Endothelial cell (in vitro differentiated cells): ENCODE measurements at regions not wholly inside any gene's neighbourhood (a gene's known extent, or its start where the extent isn't known, plus 50 kb on each side); places are given as distances from the start of the nearest gene placed in this dataset.

Experiments
- DNase-seq: peaks from one replicate; pipeline ENCODE4 v3.0.0; 2021; ENCODE audit warnings: low spot score
- H3K27ac Mint-ChIP-seq: one replicate; pipeline ENCODE4 v1.8.0; 2021; ENCODE audit warnings: mixed read lengths, inconsistent platforms; ENCODE audit not compliant: unreplicated experiment
- H3K27me3 Mint-ChIP-seq: one replicate; pipeline ENCODE4 v1.8.0; 2021; ENCODE audit warnings: mild to moderate bottlenecking, moderate library complexity, mixed read lengths, inconsistent platforms; ENCODE audit not compliant: unreplicated experiment
- H3K36me3 Mint-ChIP-seq: one replicate; pipeline ENCODE4 v1.8.0; 2021; ENCODE audit warnings: mild to moderate bottlenecking, low read depth, mixed read lengths, inconsistent platforms; ENCODE audit not compliant: unreplicated experiment
- H3K4me1 Mint-ChIP-seq: one replicate; pipeline ENCODE4 v1.8.0; 2021; ENCODE audit warnings: mild to moderate bottlenecking, mixed read lengths, inconsistent platforms; ENCODE audit not compliant: unreplicated experiment
- H3K4me3 Mint-ChIP-seq: one replicate; pipeline ENCODE4 v1.8.0; 2021; ENCODE audit warnings: mild to moderate bottlenecking, mixed read lengths, inconsistent platforms; ENCODE audit not compliant: unreplicated experiment
- H3K9me3 Mint-ChIP-seq: one replicate; pipeline ENCODE4 v1.8.0; 2021; ENCODE audit warnings: mixed read lengths, inconsistent platforms; ENCODE audit not compliant: unreplicated experiment
- TF ChIP-seq, protein P1 (sequence below): fragments of 200-600 bp; sonication (generic); IDR thresholded peaks from one replicate; pipeline ENCODE4 v1.5.0; 2021; ENCODE audit warnings: antibody characterized with exemption; ENCODE audit not compliant: unreplicated experiment

DNA sequence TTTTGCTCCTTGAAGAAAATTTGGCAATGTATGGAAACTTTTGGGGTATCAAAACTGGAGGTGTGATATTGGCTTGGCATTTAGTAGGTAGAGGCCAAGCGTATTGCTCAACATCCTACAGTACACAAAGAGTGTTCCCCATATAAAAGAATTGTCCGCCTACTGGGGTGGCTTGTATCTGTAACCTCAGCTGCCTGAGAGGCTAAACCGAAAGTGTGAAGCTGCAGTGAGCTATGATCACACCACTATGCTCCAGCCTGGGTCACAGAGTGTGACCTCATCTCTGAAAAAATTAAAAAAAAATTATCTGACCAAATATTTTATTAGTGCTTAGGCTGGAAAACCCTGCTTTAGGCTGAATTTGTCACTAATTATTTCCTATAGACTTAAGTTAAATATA, 483.9 kb downstream of the PYDC2 start:
- Mint-ChIP-seq H3K4me1 (no peaks in the 10 kb centered on the region), H3K36me3 (no peaks in the 10 kb centered on the region), H3K27me3 (no peaks in the 10 kb centered on the region), H3K27ac (no peak overlapping the region), H3K4me3 (no peak overlapping the region), H3K9me3 (no peaks in the 10 kb centered on the region)
- no peak for DNase-seq
- TF ChIP-seq, protein P1, sequence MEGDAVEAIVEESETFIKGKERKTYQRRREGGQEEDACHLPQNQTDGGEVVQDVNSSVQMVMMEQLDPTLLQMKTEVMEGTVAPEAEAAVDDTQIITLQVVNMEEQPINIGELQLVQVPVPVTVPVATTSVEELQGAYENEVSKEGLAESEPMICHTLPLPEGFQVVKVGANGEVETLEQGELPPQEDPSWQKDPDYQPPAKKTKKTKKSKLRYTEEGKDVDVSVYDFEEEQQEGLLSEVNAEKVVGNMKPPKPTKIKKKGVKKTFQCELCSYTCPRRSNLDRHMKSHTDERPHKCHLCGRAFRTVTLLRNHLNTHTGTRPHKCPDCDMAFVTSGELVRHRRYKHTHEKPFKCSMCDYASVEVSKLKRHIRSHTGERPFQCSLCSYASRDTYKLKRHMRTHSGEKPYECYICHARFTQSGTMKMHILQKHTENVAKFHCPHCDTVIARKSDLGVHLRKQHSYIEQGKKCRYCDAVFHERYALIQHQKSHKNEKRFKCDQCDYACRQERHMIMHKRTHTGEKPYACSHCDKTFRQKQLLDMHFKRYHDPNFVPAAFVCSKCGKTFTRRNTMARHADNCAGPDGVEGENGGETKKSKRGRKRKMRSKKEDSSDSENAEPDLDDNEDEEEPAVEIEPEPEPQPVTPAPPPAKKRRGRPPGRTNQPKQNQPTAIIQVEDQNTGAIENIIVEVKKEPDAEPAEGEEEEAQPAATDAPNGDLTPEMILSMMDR = no peak

DNA sequence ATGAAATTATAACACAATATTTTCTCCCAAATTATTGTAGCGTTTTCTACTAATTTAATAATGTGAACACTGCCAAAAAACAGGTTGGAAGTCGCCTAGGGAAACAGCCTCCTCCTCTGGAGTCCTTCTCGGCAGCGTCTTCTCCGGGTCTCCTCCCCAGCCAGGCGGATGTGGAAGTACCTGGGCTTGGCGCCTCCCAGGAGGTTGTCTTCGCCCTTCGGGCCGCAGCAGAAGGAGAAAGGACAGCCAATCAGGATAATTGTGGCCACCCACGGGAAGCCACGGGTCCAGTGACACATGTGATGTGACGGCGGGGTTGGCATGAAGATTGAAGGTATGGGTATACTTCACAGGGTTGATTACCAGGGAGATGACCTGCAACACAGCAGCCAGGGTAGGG, 491.2 kb downstream of the PYDC2 start:
- no peaks in the 10 kb centered on the region for H3K9me3 Mint-ChIP-seq
- no peaks in the 10 kb centered on the region for H3K4me1 Mint-ChIP-seq
- H3K27me3 Mint-ChIP-seq = no peaks in the 10 kb centered on the region
- H3K27ac Mint-ChIP-seq = no peak overlapping the region
- no peak overlapping the region for H3K4me3 Mint-ChIP-seq
- no peaks in the 10 kb centered on the region for H3K36me3 Mint-ChIP-seq
- TF ChIP-seq, protein P1 = no peak
- no peak for DNase-seq

DNA sequence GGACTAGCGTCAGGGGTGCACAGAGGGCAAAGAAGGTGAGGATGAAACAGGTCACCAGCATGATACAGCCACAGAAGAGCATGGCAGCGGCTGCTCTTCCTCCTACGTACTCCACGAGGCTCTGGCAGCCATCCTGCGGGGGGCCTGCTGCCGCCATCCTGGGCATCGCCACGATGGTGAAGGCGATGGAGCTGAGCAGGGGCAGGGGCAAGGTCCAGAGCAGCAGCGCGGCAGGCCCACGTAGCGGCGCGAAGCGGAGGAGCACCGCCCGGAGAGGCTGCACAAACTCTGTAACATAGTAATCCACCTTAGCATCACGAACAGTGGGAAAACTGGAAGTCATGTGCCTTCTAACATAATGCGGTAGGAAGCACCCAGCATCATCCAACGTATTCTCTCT, 491.6 kb downstream of the PYDC2 start:
- H3K9me3 Mint-ChIP-seq = no peaks in the 10 kb centered on the region
- no peaks in the 10 kb centered on the region for H3K4me1 Mint-ChIP-seq
- TF ChIP-seq, protein P1 = no peak
- H3K27ac Mint-ChIP-seq = no peak overlapping the region
- H3K36me3 Mint-ChIP-seq = no peaks in the 10 kb centered on the region
- DNase-seq = no peak
- no peak overlapping the region for H3K4me3 Mint-ChIP-seq
- H3K27me3 Mint-ChIP-seq = no peaks in the 10 kb centered on the region

DNA sequence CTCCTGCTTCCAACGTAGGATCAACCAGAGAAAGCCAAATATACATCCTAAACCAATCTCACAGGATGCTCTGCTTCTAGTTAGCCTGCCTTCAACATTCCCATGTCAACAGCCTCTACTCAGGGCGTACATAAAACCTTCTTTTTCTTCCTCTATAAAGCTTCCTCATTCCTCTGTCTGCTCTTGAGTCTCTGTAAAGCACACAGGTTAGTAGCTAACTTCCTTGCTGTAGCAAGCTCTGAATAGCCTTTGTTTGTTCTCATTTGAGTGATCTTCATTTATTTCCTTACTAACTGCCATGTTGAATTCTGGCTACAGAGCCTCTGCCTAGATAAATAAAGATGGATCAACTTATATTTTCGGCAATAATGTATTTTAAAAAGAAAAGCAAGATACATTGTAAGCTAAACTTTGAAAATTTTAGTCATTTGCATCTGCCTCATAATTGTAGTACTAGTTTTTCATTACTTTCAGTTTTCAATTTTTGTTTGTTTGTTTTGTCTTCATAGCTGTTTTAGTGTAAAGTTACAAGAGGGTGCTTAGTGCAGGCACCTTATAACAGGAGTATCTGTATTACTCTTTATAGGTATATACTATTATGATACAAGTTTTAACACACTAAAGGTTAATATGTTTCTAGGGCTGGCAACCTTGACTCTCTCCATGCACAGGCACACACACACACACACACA, 498.2 kb downstream of the PYDC2 start:
- no peaks in the 10 kb centered on the region for H3K27me3 Mint-ChIP-seq
- TF ChIP-seq, protein P1 = no peak
- H3K4me3 Mint-ChIP-seq = no peak overlapping the region
- no peaks in the 10 kb centered on the region for H3K9me3 Mint-ChIP-seq
- H3K36me3 Mint-ChIP-seq = no peaks in the 10 kb centered on the region
- DNase-seq = no peak
- H3K27ac Mint-ChIP-seq = no peak overlapping the region
- peaks cover 4% of the 10 kb centered on the region for H3K4me1 Mint-ChIP-seq

DNA sequence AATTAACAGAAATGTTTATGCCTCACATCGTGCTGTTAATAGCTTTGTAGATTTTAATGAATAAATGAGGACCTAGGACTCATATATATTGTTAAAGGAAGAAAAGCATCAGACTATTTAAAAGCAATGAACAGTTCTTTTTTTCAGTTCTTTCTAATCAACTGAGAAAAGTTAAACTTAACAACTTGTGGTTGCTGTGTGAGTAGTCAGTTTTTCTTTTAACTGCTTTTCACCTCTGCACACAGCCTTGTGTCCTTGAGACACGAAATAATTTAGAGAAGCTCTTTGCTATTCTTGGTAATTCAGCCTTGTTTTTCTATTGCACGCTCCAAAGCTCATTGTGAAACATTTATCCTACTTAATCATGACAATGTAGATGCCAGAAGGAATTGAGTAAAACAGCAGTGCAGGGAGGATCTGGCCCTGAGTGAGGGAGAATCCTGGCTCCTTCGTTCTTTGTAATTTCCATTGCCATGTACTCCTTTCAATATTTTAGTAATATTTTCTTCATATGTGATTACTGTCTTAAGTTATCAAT, 499.0 kb downstream of the PYDC2 start:
- no peak for DNase-seq
- Mint-ChIP-seq H3K27ac (no peak overlapping the region), H3K9me3 (no peaks in the 10 kb centered on the region), H3K4me3 (no peak overlapping the region), H3K4me1 (peaks cover 4% of the 10 kb centered on the region), H3K36me3 (no peaks in the 10 kb centered on the region), H3K27me3 (no peaks in the 10 kb centered on the region)
- TF ChIP-seq, protein P1 = no peak
